SU-DHL-6 (cell line): ENCODE measurements at regions not wholly inside any gene's neighbourhood (a gene's known extent, or its start where the extent isn't known, plus 50 kb on each side); places are given as distances from the start of the nearest gene placed in this dataset.

Experiments
- H2AFZ ChIP-seq: fragments of 200-600 bp; sonication (generic); 2 replicates; pipeline ENCODE4 v1.6.1; 2014; ENCODE audit warnings: low read depth, mild to moderate bottlenecking, moderate library complexity, mixed read lengths, antibody characterized with exemption, low read length; ENCODE audit not compliant: severe bottlenecking
- H3F3A ChIP-seq: fragments of 200-600 bp; shearing (Covaris generic); 2 replicates; pipeline ENCODE4 v1.6.0; 2016; ENCODE audit warnings: antibody characterized with exemption, mild to moderate bottlenecking; ENCODE audit not compliant: insufficient read depth
- H3K27ac ChIP-seq: fragments of 200-600 bp; sonication (generic); 2 replicates; pipeline ENCODE4 v1.5.1; 2016; ENCODE audit warnings: low read depth, mild to moderate bottlenecking, low read length, moderate library complexity, mixed read lengths
- H3K27me3 ChIP-seq: fragments of 200-600 bp; sonication (generic), shearing (Covaris generic); 2 replicates; pipeline ENCODE4 v1.6.0; 2014; ENCODE audit warnings: mild to moderate bottlenecking, low read length
- H3K36me3 ChIP-seq: fragments of 200-600 bp; sonication (generic); 2 replicates; pipeline ENCODE4 v1.6.1; 2014; ENCODE audit warnings: mild to moderate bottlenecking, low read length, mixed read lengths
- H3K4me2 ChIP-seq: fragments of 300-600, 200-600 bp; shearing (Covaris generic), sonication (generic); 2 replicates; pipeline ENCODE4 v1.6.0; 2014; ENCODE audit warnings: low read length, low read depth, mild to moderate bottlenecking; ENCODE audit not compliant: poor library complexity, severe bottlenecking
- H3K4me3 ChIP-seq: fragments of 200-600 bp; sonication (generic); 2 replicates; pipeline ENCODE4 v1.5.1; 2014; ENCODE audit warnings: antibody characterized with exemption, low read length, mild to moderate bottlenecking, mixed read lengths; ENCODE audit not compliant: insufficient read depth, poor library complexity, severe bottlenecking
- H3K79me2 ChIP-seq: fragments of 200-600 bp; sonication (generic); 2 replicates; pipeline ENCODE4 v1.6.1; 2014; ENCODE audit warnings: mild to moderate bottlenecking, low read length, moderate library complexity; ENCODE audit not compliant: insufficient read depth
- H3K9ac ChIP-seq: fragments of 200-600 bp; sonication (generic); 2 replicates; pipeline ENCODE4 v1.7.0; 2014; ENCODE audit warnings: mild to moderate bottlenecking, low read length
- H3K9me2 ChIP-seq: fragments of 200-600 bp; sonication (generic); replicated peaks from 2 replicates; pipeline ENCODE4 v1.6.1; 2014; ENCODE audit warnings: low read length; ENCODE audit not compliant: insufficient read depth
- H3K9me3 ChIP-seq: fragments of 200-600 bp; sonication (generic); 2 replicates; pipeline ENCODE4 v1.6.1; 2014; ENCODE audit warnings: low read length, mixed read lengths; ENCODE audit not compliant: insufficient read depth
- H4K20me1 ChIP-seq: fragments of 200-600 bp; sonication (generic); 2 replicates; pipeline ENCODE4 v1.6.1; 2014; ENCODE audit warnings: low read depth, mild to moderate bottlenecking, antibody characterized with exemption, low read length, moderate library complexity, mixed read lengths
- EZH2phosphoT487 ChIP-seq: fragments of 200-600 bp; sonication (generic), shearing (Covaris generic); conservative IDR thresholded peaks from 2 replicates; pipeline ENCODE4 v1.6.1; 2018; ENCODE audit warnings: mild to moderate bottlenecking, antibody characterized with exemption, low read length, moderate library complexity, mixed read lengths
- TF ChIP-seq, protein P1 (sequence below): fragments of 200-600 bp; sonication (generic); IDR thresholded peaks from one replicate; pipeline ENCODE4 v1.5.1; 2017; ENCODE audit warnings: antibody characterized with exemption, mild to moderate bottlenecking, low read length, moderate library complexity; ENCODE audit not compliant: insufficient read depth, poor library complexity, severe bottlenecking

DNA sequence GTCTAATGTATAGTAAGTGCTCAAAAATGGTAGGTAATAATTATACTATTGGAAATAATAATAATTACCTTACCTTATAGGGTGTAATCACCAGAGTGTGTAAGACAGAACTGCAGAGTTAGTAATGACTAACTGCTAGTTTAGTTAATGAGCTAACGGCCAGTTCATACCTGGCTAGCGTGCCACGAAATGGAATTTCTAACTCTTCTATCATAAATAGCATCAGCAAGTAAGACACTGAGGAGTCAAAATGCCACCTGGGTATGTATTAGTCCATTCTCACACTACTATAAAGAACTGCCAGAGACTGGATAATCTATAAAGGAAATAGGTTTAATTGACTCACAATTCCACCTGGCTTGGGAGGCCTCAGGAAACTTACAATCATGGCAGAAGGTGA is 63.4 kb upstream of the CEP85L start:
- H3K79me2 ChIP-seq: no peaks in the 10 kb centered on the region
- H3F3A ChIP-seq: 0 out of 2 replicates have a peak, but pooled peaks cover 6% of the 10 kb centered on the region
- TF ChIP-seq, protein P1, sequence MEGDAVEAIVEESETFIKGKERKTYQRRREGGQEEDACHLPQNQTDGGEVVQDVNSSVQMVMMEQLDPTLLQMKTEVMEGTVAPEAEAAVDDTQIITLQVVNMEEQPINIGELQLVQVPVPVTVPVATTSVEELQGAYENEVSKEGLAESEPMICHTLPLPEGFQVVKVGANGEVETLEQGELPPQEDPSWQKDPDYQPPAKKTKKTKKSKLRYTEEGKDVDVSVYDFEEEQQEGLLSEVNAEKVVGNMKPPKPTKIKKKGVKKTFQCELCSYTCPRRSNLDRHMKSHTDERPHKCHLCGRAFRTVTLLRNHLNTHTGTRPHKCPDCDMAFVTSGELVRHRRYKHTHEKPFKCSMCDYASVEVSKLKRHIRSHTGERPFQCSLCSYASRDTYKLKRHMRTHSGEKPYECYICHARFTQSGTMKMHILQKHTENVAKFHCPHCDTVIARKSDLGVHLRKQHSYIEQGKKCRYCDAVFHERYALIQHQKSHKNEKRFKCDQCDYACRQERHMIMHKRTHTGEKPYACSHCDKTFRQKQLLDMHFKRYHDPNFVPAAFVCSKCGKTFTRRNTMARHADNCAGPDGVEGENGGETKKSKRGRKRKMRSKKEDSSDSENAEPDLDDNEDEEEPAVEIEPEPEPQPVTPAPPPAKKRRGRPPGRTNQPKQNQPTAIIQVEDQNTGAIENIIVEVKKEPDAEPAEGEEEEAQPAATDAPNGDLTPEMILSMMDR: no peak
- no peak for TF ChIP-seq EZH2phosphoT487
- H2AFZ ChIP-seq: no peak overlapping the region
- H3K4me3 ChIP-seq: no peak overlapping the region
- H3K27me3 ChIP-seq: no peaks in the 10 kb centered on the region
- H3K27ac ChIP-seq: no peak overlapping the region
- H4K20me1 ChIP-seq: no peaks in the 10 kb centered on the region
- H3K9ac ChIP-seq: no peak overlapping the region
- H3K36me3 ChIP-seq: no peaks in the 10 kb centered on the region
- H3K9me3 ChIP-seq: no peaks in the 10 kb centered on the region
- H3K4me2 ChIP-seq: no peak overlapping the region
- H3K9me2 ChIP-seq: no peaks in the 10 kb centered on the region

DNA sequence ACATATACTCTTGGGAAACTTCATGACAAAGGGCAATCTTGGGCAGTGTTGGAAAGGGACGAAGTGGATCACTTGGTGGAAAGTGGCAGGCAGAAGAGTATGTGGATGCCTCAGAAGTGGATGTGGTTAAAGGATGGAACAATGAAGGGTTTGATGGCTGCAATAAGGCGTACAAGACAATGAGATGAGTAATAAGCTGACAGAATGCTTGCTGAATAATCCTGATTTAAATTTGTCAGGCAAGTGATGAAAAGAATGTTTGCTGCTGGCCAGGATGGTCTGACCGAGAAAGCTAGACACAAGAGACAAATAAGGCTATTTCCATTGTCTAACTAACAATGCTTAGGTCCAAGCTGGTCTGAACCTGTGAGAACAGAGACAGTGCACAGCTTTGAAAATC is 61.6 kb upstream of the CEP85L start:
- Histone ChIP-seq H4K20me1 (no peaks in the 10 kb centered on the region), H3K27me3 (no peaks in the 10 kb centered on the region), H3K4me3 (no peak overlapping the region), H3K9me3 (no peaks in the 10 kb centered on the region), H3K27ac (no peak overlapping the region), H3K9ac (no peak overlapping the region), H3K36me3 (no peaks in the 10 kb centered on the region), H3K79me2 (peaks cover 4% of the 10 kb centered on the region; the same call in 1 of the 2 replicates), H3K4me2 (no peak overlapping the region), H2AFZ (no peak overlapping the region), H3K9me2 (no peaks in the 10 kb centered on the region), H3F3A (0 out of 2 replicates have a peak, but pooled peaks cover 6% of the 10 kb centered on the region)
- TF ChIP-seq, protein P1: no peak
- TF ChIP-seq EZH2phosphoT487: no peak

DNA sequence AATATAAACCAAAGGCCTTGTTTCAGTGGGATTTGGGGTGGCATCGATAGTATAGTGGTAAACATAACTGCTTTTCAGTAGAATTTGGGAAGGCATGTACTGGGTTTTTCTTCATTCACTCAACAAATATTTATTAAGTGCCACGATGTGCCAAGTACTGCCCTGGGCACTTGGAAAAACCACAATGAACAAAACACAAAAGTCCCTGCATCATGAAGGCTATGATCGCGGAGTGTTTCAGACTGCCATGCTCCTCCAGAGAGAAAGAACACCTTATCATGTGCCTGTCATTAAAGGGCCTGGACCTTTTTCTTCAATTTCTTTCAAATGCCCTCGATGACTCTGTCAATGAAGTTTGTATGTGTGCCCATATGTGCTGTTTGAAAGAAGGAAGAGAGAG is 59.2 kb upstream of the CEP85L start:
- H3K9me3 ChIP-seq: no peaks in the 10 kb centered on the region
- H3K9me2 ChIP-seq: no peaks in the 10 kb centered on the region
- no peaks in the 10 kb centered on the region for H3K27me3 ChIP-seq
- TF ChIP-seq EZH2phosphoT487: no peak
- TF ChIP-seq, protein P1: no peak
- peak overlapping the region; percentile 63 for H3K9ac ChIP-seq
- H3K36me3 ChIP-seq: no peaks in the 10 kb centered on the region
- H2AFZ ChIP-seq: peak overlapping the region; percentile 85
- H3K4me2 ChIP-seq: peak overlapping the region; percentile 76
- peak overlapping the region; percentile 32; the same call in 1 of the 2 replicates for H3K27ac ChIP-seq
- 0 out of 2 replicates have a peak, but pooled peaks cover 6% of the 10 kb centered on the region for H3F3A ChIP-seq
- no peaks in the 10 kb centered on the region for H4K20me1 ChIP-seq
- peaks cover 4% of the 10 kb centered on the region; the same call in 1 of the 2 replicates for H3K79me2 ChIP-seq
- peak overlapping the region; percentile 42 for H3K4me3 ChIP-seq
